ENCODE measurements at regions not wholly inside any gene's neighbourhood (a gene's known extent, or its start where the extent isn't known, plus 50 kb on each side); places are given as distances from the start of the nearest gene placed in this dataset.

DNA sequence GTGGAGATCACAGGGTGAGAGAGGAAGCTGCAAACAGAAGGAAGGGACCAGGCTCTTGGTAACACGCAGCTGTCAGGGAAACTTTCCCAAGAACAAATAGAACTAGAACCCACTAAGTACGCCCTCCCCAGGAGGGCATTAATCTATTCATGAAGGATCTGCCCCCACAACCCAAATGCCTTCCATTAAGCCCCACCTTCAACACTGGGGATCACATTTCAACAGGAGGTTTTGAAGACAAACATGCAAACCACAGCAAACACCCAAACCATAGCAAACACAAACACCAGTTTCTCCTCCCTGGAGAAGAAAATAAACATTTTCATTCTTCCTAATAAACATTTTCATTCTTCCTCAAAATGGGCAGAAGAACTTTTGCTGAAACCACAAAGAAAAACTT lies 329.6 kb downstream of the EFNB2 start:
- TF ChIP-seq, protein P1, sequence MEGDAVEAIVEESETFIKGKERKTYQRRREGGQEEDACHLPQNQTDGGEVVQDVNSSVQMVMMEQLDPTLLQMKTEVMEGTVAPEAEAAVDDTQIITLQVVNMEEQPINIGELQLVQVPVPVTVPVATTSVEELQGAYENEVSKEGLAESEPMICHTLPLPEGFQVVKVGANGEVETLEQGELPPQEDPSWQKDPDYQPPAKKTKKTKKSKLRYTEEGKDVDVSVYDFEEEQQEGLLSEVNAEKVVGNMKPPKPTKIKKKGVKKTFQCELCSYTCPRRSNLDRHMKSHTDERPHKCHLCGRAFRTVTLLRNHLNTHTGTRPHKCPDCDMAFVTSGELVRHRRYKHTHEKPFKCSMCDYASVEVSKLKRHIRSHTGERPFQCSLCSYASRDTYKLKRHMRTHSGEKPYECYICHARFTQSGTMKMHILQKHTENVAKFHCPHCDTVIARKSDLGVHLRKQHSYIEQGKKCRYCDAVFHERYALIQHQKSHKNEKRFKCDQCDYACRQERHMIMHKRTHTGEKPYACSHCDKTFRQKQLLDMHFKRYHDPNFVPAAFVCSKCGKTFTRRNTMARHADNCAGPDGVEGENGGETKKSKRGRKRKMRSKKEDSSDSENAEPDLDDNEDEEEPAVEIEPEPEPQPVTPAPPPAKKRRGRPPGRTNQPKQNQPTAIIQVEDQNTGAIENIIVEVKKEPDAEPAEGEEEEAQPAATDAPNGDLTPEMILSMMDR (IDR thresholded peaks at IDR 0.05): no peak
- no peak for TF ChIP-seq POLR2AphosphoS5 (IDR thresholded peaks at IDR 0.05)

All from breast epithelium (tissue), 3 donors.